ENCODE measurements at regions not wholly inside any gene's neighbourhood (a gene's known extent, or its start where the extent isn't known, plus 50 kb on each side); places are given as distances from the start of the nearest gene placed in this dataset.
"Not testable (repeated sequence)": the region's sequence is repeated elsewhere in the genome, so short reads cannot be mapped to it uniquely, and the experiment has no call there.

- DNase-seq, result no peak
Observed at GRCh38 chr2:107669335-107669734, 157.4 kb upstream of the RGPD4 start.

GRCh38 chr2:107681936-107682335, 144.8 kb upstream of the RGPD4 start:
- no peak for DNase-seq

- no peak for DNase-seq
Observed at GRCh38 chr2:107684421-107684820, 142.3 kb upstream of the RGPD4 start.

GRCh38 chr2:107685421-107685986, 141.2 kb upstream of the RGPD4 start:
- no peak for DNase-seq

GRCh38 chr2:107687073-107687472, 139.6 kb upstream of the RGPD4 start:
- DNase-seq, result no peak

GRCh38 chr2:107688135-107688534, 138.6 kb upstream of the RGPD4 start:
- no peak for DNase-seq

GRCh38 chr2:107693604-107694003, 133.1 kb upstream of the RGPD4 start:
- DNase-seq, result no peak

GRCh38 chr2:107694667-107695066, 132.0 kb upstream of the RGPD4 start:
- no peak for DNase-seq

- DNase-seq, result no peak
Observed at GRCh38 chr2:107697385-107697784, 129.3 kb upstream of the RGPD4 start.

- no peak for DNase-seq
Observed at GRCh38 chr2:107698861-107699260, 127.8 kb upstream of the RGPD4 start.

GRCh38 chr2:107700073-107700472, 126.6 kb upstream of the RGPD4 start:
- no peak for DNase-seq

- DNase-seq, result no peak
Observed at GRCh38 chr2:107711941-107712340, 114.8 kb upstream of the RGPD4 start.

- no peak for DNase-seq
Observed at GRCh38 chr2:107712857-107713256, 113.8 kb upstream of the RGPD4 start.

GRCh38 chr2:107717661-107718060, 109.0 kb upstream of the RGPD4 start:
- DNase-seq, result no peak

- DNase-seq, result no peak
Observed at GRCh38 chr2:107719141-107719540, 107.6 kb upstream of the RGPD4 start.

GRCh38 chr2:107719836-107720235, 106.9 kb upstream of the RGPD4 start:
- DNase-seq, result no peak

- DNase-seq, result no peak
Observed at GRCh38 chr2:107721178-107721577, 105.5 kb upstream of the RGPD4 start.

- DNase-seq, result no peak
Observed at GRCh38 chr2:107721586-107721985, 105.1 kb upstream of the RGPD4 start.

GRCh38 chr2:107725824-107726223, 100.9 kb upstream of the RGPD4 start:
- DNase-seq, result not testable (repeated sequence)

GRCh38 chr2:107727318-107727717, 99.4 kb upstream of the RGPD4 start:
- DNase-seq, result no peak

GRCh38 chr2:107728586-107728985, 98.1 kb upstream of the RGPD4 start:
- DNase-seq, result no peak

GRCh38 chr2:107729440-107729839, 97.3 kb upstream of the RGPD4 start:
- DNase-seq, result no peak

- no peak for DNase-seq
Observed at GRCh38 chr2:107730898-107731297, 95.8 kb upstream of the RGPD4 start.

GRCh38 chr2:107731435-107731834, 95.3 kb upstream of the RGPD4 start:
- no peak for DNase-seq

- DNase-seq, result no peak
Observed at GRCh38 chr2:107735201-107735600, 91.5 kb upstream of the RGPD4 start.

GRCh38 chr2:107737756-107738155, 88.9 kb upstream of the RGPD4 start:
- DNase-seq, result no peak

Data from NCI-H1048 (cell line).